T-helper 1 cell treated with Interleukin-12 subunit alpha and Interleukin-12 subunit beta and Interleukin-4 antibody, amounts not matched to agents 30 μg/mL and 1 μg/mL, for 36 hours (primary cell): ENCODE measurements at regions not wholly inside any gene's neighbourhood (a gene's known extent, or its start where the extent isn't known, plus 50 kb on each side); places are given as distances from the start of the nearest gene placed in this dataset.
A peak's percentile ranks its signal among the peaks of the same experiment; 100 is the strongest.

Experiments
- H3K27ac Mint-ChIP-seq: one replicate; pipeline ENCODE4 v1.8.0; 2021; ENCODE audit warnings: mild to moderate bottlenecking, mixed read lengths
- H3K27me3 Mint-ChIP-seq: one replicate; pipeline ENCODE4 v1.8.0; 2021; ENCODE audit warnings: low read depth, mixed read lengths
- H3K36me3 Mint-ChIP-seq: one replicate; pipeline ENCODE4 v1.8.0; 2021; ENCODE audit warnings: low read depth, mixed read lengths
- H3K4me1 Mint-ChIP-seq: one replicate; pipeline ENCODE4 v1.8.0; 2021; ENCODE audit warnings: low read depth, mixed read lengths
- H3K4me3 Mint-ChIP-seq: one replicate; pipeline ENCODE4 v1.8.0; 2021; ENCODE audit warnings: mild to moderate bottlenecking, moderate library complexity, mixed read lengths
- H3K9me3 Mint-ChIP-seq: one replicate; pipeline ENCODE4 v1.8.0; 2021; ENCODE audit warnings: mixed read lengths

- no peaks in the 10 kb centered on the region for H3K27me3 Mint-ChIP-seq
- H3K9me3 Mint-ChIP-seq: no peaks in the 10 kb centered on the region
- no peak overlapping the region for H3K4me3 Mint-ChIP-seq
- H3K4me1 Mint-ChIP-seq: peaks cover 31% of the 10 kb centered on the region
- H3K36me3 Mint-ChIP-seq: peaks cover 7% of the 10 kb centered on the region
- H3K27ac Mint-ChIP-seq: no peak overlapping the region
These were observed 50.0 kb downstream of the PITPNM2 start for GRCh38 chr12:123100882-123101281.

- Mint-ChIP-seq H3K4me1 (peaks cover 30% of the 10 kb centered on the region), H3K27ac (no peak overlapping the region), H3K27me3 (no peaks in the 10 kb centered on the region), H3K4me3 (no peak overlapping the region), H3K9me3 (no peaks in the 10 kb centered on the region), H3K36me3 (peaks cover 7% of the 10 kb centered on the region)
These were observed 50.4 kb downstream of the PITPNM2 start for GRCh38 chr12:123100450-123100849.

DNA sequence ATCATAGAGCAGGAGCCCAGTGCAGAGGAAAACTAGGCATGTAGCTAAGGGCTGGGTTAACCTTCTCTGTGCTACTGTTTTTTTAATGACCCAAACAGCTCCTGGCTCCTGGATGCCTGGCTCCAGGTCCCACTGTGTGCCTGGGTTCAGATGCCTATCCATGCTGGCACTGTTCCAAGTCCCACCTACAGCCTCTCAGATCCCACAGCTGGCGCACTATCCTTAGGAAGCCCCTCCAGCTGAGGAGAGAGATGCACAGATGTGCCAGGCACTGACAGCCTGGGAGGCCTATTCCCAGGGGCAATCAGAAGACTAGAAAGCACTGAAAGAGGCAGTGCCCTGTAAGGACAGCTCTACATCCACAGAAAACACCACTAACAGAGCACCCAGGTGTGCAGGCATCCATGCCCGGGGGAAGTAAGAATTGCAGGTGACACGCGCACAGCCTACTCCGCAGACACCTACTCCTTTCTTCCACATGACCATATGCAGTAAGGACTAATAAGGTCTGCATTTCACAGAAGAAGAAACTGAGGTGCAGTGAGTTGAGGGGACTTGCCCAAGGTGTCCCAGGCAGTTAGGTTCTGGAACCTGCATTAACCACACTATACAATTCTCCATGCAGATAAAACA is 51.2 kb downstream of the PITPNM2 start:
- Mint-ChIP-seq H3K27ac (no peak overlapping the region), H3K36me3 (peaks cover 2% of the 10 kb centered on the region), H3K27me3 (no peaks in the 10 kb centered on the region), H3K4me1 (peaks cover 25% of the 10 kb centered on the region), H3K4me3 (no peak overlapping the region), H3K9me3 (no peaks in the 10 kb centered on the region)

DNA sequence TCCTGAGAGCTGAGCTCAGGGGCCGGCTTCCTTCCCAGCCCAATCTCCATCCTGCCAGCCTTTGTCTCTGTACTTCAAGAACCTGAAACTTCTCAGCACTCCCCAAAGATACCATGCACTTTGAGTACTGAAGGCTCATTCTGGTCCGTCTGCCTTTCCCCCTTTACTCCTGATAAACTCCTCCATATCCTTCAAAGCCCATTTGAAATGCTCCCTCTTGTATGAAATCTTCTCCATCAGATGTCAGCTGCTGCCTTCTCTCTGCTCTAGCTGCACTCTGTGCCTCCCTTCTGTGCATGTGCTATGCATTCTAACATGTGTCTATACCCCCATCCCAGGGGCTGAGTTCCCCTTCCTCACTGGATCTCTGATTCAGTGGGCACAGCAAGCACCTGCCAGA is 52.1 kb downstream of the PITPNM2 start:
- H3K9me3 Mint-ChIP-seq: no peaks in the 10 kb centered on the region
- H3K4me1 Mint-ChIP-seq: peaks cover 23% of the 10 kb centered on the region
- no peaks in the 10 kb centered on the region for H3K27me3 Mint-ChIP-seq
- H3K36me3 Mint-ChIP-seq: no peaks in the 10 kb centered on the region
- no peak overlapping the region for H3K27ac Mint-ChIP-seq
- H3K4me3 Mint-ChIP-seq: no peak overlapping the region

- H3K36me3 Mint-ChIP-seq: no peaks in the 10 kb centered on the region
- no peak overlapping the region for H3K27ac Mint-ChIP-seq
- no peaks in the 10 kb centered on the region for H3K27me3 Mint-ChIP-seq
- peaks cover 17% of the 10 kb centered on the region for H3K4me1 Mint-ChIP-seq
- no peak overlapping the region for H3K4me3 Mint-ChIP-seq
- H3K9me3 Mint-ChIP-seq: no peaks in the 10 kb centered on the region
These were observed 53.3 kb downstream of the PITPNM2 start for GRCh38 chr12:123097561-123098084.

DNA sequence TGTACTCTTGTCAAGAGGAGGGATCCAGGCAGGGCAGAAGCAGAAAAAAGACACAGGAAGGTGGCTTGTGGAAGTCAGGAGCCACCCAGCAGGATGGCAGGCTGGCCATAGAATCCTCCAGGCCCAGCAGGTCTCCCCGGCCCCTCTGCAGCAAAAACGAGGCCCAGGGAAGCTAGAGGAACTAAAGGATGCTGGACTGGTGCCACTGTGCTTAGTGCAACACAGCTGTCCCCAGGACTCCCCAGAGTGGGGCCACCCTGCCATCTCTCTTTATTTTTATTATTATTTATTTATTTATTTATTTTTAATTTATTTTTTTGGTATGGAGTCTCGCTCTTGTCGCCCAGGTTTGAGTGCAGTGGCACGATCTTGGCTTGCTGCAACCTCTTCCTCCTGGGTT is 54.1 kb downstream of the PITPNM2 start:
- Mint-ChIP-seq H3K27ac (no peak overlapping the region), H3K27me3 (no peaks in the 10 kb centered on the region), H3K4me1 (peaks cover 8% of the 10 kb centered on the region), H3K36me3 (no peaks in the 10 kb centered on the region), H3K9me3 (no peaks in the 10 kb centered on the region), H3K4me3 (no peak overlapping the region)

GRCh38 chr12:123096182-123096581 is 54.7 kb downstream of the PITPNM2 start:
- no peaks in the 10 kb centered on the region for H3K9me3 Mint-ChIP-seq
- H3K36me3 Mint-ChIP-seq: no peaks in the 10 kb centered on the region
- peaks cover 8% of the 10 kb centered on the region for H3K4me1 Mint-ChIP-seq
- no peaks in the 10 kb centered on the region for H3K27me3 Mint-ChIP-seq
- no peak overlapping the region for H3K4me3 Mint-ChIP-seq
- H3K27ac Mint-ChIP-seq: no peak overlapping the region

- Mint-ChIP-seq H3K9me3 (no peaks in the 10 kb centered on the region), H3K27me3 (no peaks in the 10 kb centered on the region), H3K4me3 (no peak overlapping the region), H3K27ac (peak overlapping the region; percentile 7), H3K4me1 (peaks cover 2% of the 10 kb centered on the region), H3K36me3 (no peaks in the 10 kb centered on the region)
These were observed 55.6 kb downstream of the PITPNM2 start for GRCh38 chr12:123095078-123095881.

DNA sequence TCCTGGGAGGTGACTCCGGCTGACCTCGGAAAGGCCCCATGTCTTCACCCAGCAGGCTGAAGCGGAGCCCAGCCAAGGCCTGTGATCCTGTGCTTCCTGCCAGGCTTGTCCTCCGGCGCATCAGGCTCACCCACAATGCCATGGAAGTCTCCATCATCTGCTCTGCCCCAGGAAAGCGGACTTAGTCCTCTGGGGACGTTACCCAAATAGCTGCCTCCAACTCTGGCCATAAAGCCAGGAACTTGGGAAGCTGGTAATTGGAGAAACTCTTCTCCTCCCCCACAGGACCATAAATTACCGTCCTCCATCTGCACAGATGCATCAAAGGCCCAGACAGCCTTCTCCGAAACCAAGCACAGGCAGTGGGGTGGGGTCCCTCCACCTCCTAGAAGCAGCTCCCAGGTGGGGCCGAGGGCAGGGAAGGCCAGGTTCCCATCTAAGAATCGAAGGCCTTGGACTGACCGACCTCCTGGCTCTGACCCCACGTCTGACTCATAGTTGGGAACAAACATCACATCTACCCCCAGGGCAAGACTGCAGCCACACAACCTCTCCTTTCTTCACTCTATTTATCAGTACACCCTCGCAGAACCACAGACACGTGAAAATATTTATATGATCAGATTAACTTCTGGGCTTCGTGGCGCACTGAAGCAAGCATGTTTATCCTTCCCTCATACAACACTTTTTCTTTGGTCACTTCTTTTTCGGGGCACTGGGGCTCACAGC is 56.4 kb downstream of the PITPNM2 start:
- H3K27ac Mint-ChIP-seq: peak overlapping the region; percentile 7
- peaks cover 5% of the 10 kb centered on the region for H3K4me1 Mint-ChIP-seq
- H3K9me3 Mint-ChIP-seq: no peaks in the 10 kb centered on the region
- no peaks in the 10 kb centered on the region for H3K27me3 Mint-ChIP-seq
- H3K4me3 Mint-ChIP-seq: no peak overlapping the region
- H3K36me3 Mint-ChIP-seq: no peaks in the 10 kb centered on the region

- no peaks in the 10 kb centered on the region for H3K36me3 Mint-ChIP-seq
- no peaks in the 10 kb centered on the region for H3K27me3 Mint-ChIP-seq
- peaks cover 8% of the 10 kb centered on the region for H3K4me1 Mint-ChIP-seq
- H3K27ac Mint-ChIP-seq: no peak overlapping the region
- no peaks in the 10 kb centered on the region for H3K9me3 Mint-ChIP-seq
- no peak overlapping the region for H3K4me3 Mint-ChIP-seq
These were observed 58.0 kb downstream of the PITPNM2 start for GRCh38 chr12:123092866-123093265.

- Mint-ChIP-seq H3K27ac (no peak overlapping the region), H3K36me3 (no peaks in the 10 kb centered on the region), H3K4me3 (no peak overlapping the region), H3K27me3 (no peaks in the 10 kb centered on the region), H3K9me3 (no peaks in the 10 kb centered on the region), H3K4me1 (peaks cover 8% of the 10 kb centered on the region)
These were observed 59.4 kb downstream of the PITPNM2 start for GRCh38 chr12:123091230-123092150.

- H3K4me3 Mint-ChIP-seq: no peak overlapping the region
These were observed 61.1 kb downstream of the PITPNM2 start for GRCh38 chr12:123089631-123090353.

DNA sequence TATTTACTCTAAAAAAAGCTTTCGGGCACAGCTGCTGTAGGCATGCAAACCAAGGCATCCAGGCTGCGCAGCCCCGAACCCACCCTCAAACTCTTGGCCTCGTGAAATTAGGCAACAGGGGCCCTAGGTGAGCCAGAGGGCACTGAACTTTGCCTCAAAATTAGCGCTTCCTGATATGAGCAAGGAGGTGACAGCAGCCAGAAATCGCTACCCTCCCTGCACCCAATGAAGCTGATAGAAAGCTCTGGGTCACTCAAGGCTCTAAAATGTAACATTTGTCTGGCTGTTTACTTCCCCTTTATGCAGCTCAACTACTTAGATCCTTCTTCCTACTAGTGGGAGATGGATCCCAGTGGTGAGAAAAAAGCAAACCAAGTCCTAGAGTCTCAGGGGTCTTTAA is 61.8 kb downstream of the PITPNM2 start:
- Mint-ChIP-seq H3K27ac (no peak overlapping the region), H3K36me3 (no peaks in the 10 kb centered on the region), H3K27me3 (no peaks in the 10 kb centered on the region), H3K9me3 (no peaks in the 10 kb centered on the region), H3K4me3 (no peak overlapping the region), H3K4me1 (peaks cover 5% of the 10 kb centered on the region)

More at GRCh38 chr12:123089631-123090353, 61.1 kb downstream of the PITPNM2 start:
- no peaks in the 10 kb centered on the region for H3K9me3 Mint-ChIP-seq
- no peaks in the 10 kb centered on the region for H3K27me3 Mint-ChIP-seq
- no peaks in the 10 kb centered on the region for H3K36me3 Mint-ChIP-seq
- peaks cover 5% of the 10 kb centered on the region for H3K4me1 Mint-ChIP-seq
- H3K27ac Mint-ChIP-seq: no peak overlapping the region
